ENCODE measurements at regions not wholly inside any gene's neighbourhood (a gene's known extent, or its start where the extent isn't known, plus 50 kb on each side); places are given as distances from the start of the nearest gene placed in this dataset.

GRCh38 chr5:17723876-17724275, 89.6 kb downstream of the TAF11L14 start:
- TF ChIP-seq POU6F1 (CRISPR knock-in tag; IDR thresholded peaks at IDR 0.05; ENCODE audit: borderline replicate concordance, low read depth), result no peak
- no peak for TF ChIP-seq PATZ1 (CRISPR knock-in tag; IDR thresholded peaks at IDR 0.05; ENCODE audit: borderline replicate concordance)
- no peak for TF ChIP-seq CSRNP3 (CRISPR knock-in tag; IDR thresholded peaks at IDR 0.05)
- TF ChIP-seq ZC3H10 (CRISPR knock-in tag; IDR thresholded peaks at IDR 0.05), result no peak
- TF ChIP-seq ZNF70 (CRISPR knock-in tag; IDR thresholded peaks at IDR 0.05), result no peak
- no peak for TF ChIP-seq CREB5 (CRISPR knock-in tag; IDR thresholded peaks at IDR 0.05; ENCODE audit: low read depth)
- no peak for TF ChIP-seq TOX (CRISPR knock-in tag; IDR thresholded peaks at IDR 0.05; ENCODE audit: borderline replicate concordance)
